Keratinocyte (primary cell): ENCODE measurements at regions not wholly inside any gene's neighbourhood (a gene's known extent, or its start where the extent isn't known, plus 50 kb on each side); places are given as distances from the start of the nearest gene placed in this dataset.

Source experiments
- EZH2 ChIP-seq: IDR thresholded peaks from one replicate; pipeline ENCODE4 v1.6.1; 2012; ENCODE audit warnings: inconsistent platforms, mild to moderate bottlenecking, low read length, moderate library complexity
- TF ChIP-seq, protein P1 (sequence below), 3 experiments: IDR thresholded peaks in 1 of 3; conservative IDR thresholded peaks in 1 of 3; optimal IDR thresholded peaks in 1 of 3; 2 replicates in 2 of 3; 3 replicates in 1 of 3; pipeline versions ENCODE3 to v1.5.1; 2011; ENCODE audit warnings: low read length in 3 of 3, mild to moderate bottlenecking in 3 of 3, moderate library complexity in 2 of 3, control low read depth in 1 of 3, inconsistent platforms in 1 of 3; ENCODE audit not compliant: insufficient read depth in 2 of 3; ENCODE audit errors: extremely low read depth in 1 of 3

DNA sequence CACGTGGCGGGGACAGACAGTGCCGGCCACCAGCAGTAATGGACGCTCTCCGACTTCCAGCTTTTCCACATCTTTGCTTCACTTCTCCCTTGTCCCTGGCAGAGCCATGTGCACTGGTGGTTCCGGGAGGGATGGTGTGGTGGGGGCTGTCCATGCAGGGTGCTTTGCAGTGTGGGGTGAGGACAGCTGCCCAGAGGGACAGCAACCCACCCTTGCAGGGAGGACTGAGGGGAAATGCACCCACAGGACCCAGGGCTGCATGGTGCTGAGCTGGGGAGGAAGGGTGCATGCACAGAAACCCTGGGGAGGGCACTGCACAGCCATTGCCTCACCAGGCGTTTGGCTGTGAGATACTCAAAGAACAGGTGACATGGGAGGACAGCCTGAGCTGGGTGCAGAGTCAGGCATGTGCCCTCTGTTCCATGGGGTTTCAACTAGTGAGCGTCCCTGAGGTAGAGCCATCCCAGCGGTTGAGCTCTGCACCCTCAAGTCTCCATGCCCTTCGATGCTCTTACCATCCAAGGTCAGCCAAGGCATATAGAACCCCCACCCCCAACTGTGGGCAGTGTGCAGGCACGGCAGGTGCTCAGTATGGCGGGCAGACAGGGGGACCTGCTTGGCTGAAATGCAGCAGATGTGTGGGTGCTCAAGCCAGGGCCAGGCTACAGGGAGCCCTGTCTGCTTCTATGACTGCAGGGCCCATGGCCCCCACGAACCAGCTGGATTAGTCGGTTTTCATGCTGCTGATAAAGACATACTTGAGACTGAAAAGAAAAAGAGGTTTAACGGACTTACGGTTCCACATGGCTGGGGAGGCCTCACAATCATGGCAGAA lies 239.7 kb downstream of the TTLL2 start:
- TF ChIP-seq EZH2 = no peak
- TF ChIP-seq, protein P1, sequence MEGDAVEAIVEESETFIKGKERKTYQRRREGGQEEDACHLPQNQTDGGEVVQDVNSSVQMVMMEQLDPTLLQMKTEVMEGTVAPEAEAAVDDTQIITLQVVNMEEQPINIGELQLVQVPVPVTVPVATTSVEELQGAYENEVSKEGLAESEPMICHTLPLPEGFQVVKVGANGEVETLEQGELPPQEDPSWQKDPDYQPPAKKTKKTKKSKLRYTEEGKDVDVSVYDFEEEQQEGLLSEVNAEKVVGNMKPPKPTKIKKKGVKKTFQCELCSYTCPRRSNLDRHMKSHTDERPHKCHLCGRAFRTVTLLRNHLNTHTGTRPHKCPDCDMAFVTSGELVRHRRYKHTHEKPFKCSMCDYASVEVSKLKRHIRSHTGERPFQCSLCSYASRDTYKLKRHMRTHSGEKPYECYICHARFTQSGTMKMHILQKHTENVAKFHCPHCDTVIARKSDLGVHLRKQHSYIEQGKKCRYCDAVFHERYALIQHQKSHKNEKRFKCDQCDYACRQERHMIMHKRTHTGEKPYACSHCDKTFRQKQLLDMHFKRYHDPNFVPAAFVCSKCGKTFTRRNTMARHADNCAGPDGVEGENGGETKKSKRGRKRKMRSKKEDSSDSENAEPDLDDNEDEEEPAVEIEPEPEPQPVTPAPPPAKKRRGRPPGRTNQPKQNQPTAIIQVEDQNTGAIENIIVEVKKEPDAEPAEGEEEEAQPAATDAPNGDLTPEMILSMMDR (optimal IDR thresholded peaks at IDR 0.05 in 1 of 3, IDR thresholded peaks at IDR 0.05 in 1 of 3, conservative IDR thresholded peaks at IDR 0.05 in 1 of 3; ENCODE audit: extremely low read depth in 1 of 3, insufficient read depth in 2 of 3, low read length in 3 of 3) = no peak
